A549 (cell line): ENCODE measurements at regions not wholly inside any gene's neighbourhood (a gene's known extent, or its start where the extent isn't known, plus 50 kb on each side); places are given as distances from the start of the nearest gene placed in this dataset.

Source experiments
- BHLHE40 ChIP-seq: IDR thresholded peaks from 2 replicates; pipeline ENCODE4 v1.6.1; 2012; ENCODE audit warnings: low read depth, low read length, inconsistent platforms
- CHD2 ChIP-seq: fragments of 150-350 bp; IDR thresholded peaks from 2 replicates; pipeline ENCODE4 v1.6.1; 2014; ENCODE audit warnings: low read length; ENCODE audit not compliant: partially characterized antibody
- CHD4 ChIP-seq: fragments of 200-600 bp; sonication (generic); IDR thresholded peaks from 2 replicates; pipeline ENCODE4 v1.6.1; 2016; ENCODE audit warnings: antibody characterized with exemption, mild to moderate bottlenecking, borderline replicate concordance
- POLR2A ChIP-seq: IDR thresholded peaks from 2 replicates; pipeline ENCODE4 v1.6.1; 2012; ENCODE audit warnings: mild to moderate bottlenecking, low read length
- TF ChIP-seq, protein P1 (sequence below): fragments of >200 bp; sonication (Bioruptor Twin); formaldehyde crosslinking; IDR thresholded peaks from 3 replicates; pipeline ENCODE4 v1.5.1; 2016
- TF ChIP-seq, protein P2 (sequence below): IDR thresholded peaks from 2 replicates; pipeline ENCODE4 v1.6.1; 2012

- TF ChIP-seq, protein P1, sequence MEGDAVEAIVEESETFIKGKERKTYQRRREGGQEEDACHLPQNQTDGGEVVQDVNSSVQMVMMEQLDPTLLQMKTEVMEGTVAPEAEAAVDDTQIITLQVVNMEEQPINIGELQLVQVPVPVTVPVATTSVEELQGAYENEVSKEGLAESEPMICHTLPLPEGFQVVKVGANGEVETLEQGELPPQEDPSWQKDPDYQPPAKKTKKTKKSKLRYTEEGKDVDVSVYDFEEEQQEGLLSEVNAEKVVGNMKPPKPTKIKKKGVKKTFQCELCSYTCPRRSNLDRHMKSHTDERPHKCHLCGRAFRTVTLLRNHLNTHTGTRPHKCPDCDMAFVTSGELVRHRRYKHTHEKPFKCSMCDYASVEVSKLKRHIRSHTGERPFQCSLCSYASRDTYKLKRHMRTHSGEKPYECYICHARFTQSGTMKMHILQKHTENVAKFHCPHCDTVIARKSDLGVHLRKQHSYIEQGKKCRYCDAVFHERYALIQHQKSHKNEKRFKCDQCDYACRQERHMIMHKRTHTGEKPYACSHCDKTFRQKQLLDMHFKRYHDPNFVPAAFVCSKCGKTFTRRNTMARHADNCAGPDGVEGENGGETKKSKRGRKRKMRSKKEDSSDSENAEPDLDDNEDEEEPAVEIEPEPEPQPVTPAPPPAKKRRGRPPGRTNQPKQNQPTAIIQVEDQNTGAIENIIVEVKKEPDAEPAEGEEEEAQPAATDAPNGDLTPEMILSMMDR: no peak
- no peak for TF ChIP-seq BHLHE40
- TF ChIP-seq CHD4: no peak
- TF ChIP-seq, protein P2, sequence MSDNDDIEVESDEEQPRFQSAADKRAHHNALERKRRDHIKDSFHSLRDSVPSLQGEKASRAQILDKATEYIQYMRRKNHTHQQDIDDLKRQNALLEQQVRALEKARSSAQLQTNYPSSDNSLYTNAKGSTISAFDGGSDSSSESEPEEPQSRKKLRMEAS: no peak
- no peak for TF ChIP-seq POLR2A
- no peak for TF ChIP-seq CHD2
These were observed 51.7 kb upstream of the CCDC112 start for GRCh38 chr5:115348175-115348574.
